ENCODE measurements at regions not wholly inside any gene's neighbourhood (a gene's known extent, or its start where the extent isn't known, plus 50 kb on each side); places are given as distances from the start of the nearest gene placed in this dataset.
A peak's percentile ranks its signal among the peaks of the same experiment; 100 is the strongest.

- no peak for TF ChIP-seq CTCF (IDR thresholded peaks at IDR 0.05; ENCODE audit: control insufficient read depth, extremely low read depth, insufficient read depth)
- DNase-seq (ENCODE audit: low read depth): no peak
These were observed 991.7 kb downstream of the DIAPH3 start for GRCh38 chr13:59172076-59172475.

GRCh38 chr13:59176775-59177174 lies 987.0 kb downstream of the DIAPH3 start:
- no peak for DNase-seq (ENCODE audit: low read depth)
- TF ChIP-seq CTCF (IDR thresholded peaks at IDR 0.05; ENCODE audit: control insufficient read depth, extremely low read depth, insufficient read depth): peak; percentile 12; the same call in 1 of the 2 replicates
- H3K4me3 ChIP-seq (ENCODE audit: low read depth, low read length): no peak overlapping the region

More at GRCh38 chr13:59172076-59172475, 991.7 kb downstream of the DIAPH3 start:
- no peak overlapping the region for H3K4me3 ChIP-seq (ENCODE audit: low read depth, low read length)

- TF ChIP-seq CTCF (IDR thresholded peaks at IDR 0.05; ENCODE audit: control insufficient read depth, extremely low read depth, insufficient read depth): peak; percentile 33
- no peak overlapping the region for H3K4me3 ChIP-seq (ENCODE audit: low read depth, low read length)
- DNase-seq (ENCODE audit: low read depth): no peak
These were observed 985.4 kb downstream of the DIAPH3 start for GRCh38 chr13:59178344-59178743.

GRCh38 chr13:59182241-59182640 lies 981.5 kb downstream of the DIAPH3 start:
- no peak overlapping the region for H3K4me3 ChIP-seq (ENCODE audit: low read depth, low read length)
- TF ChIP-seq CTCF (IDR thresholded peaks at IDR 0.05; ENCODE audit: control insufficient read depth, extremely low read depth, insufficient read depth): no peak
- no peak for DNase-seq (ENCODE audit: low read depth)

GRCh38 chr13:59197397-59197796 lies 966.3 kb downstream of the DIAPH3 start:
- no peak for TF ChIP-seq CTCF (IDR thresholded peaks at IDR 0.05; ENCODE audit: control insufficient read depth, extremely low read depth, insufficient read depth)
- H3K4me3 ChIP-seq (ENCODE audit: low read depth, low read length): no peak overlapping the region
- DNase-seq (ENCODE audit: low read depth): no peak

GRCh38 chr13:59201841-59202240 lies 961.9 kb downstream of the DIAPH3 start:
- H3K4me3 ChIP-seq (ENCODE audit: low read depth, low read length): no peak overlapping the region
- no peak for DNase-seq (ENCODE audit: low read depth)
- TF ChIP-seq CTCF (IDR thresholded peaks at IDR 0.05; ENCODE audit: control insufficient read depth, extremely low read depth, insufficient read depth): no peak

- DNase-seq (ENCODE audit: low read depth): no peak
- TF ChIP-seq CTCF (IDR thresholded peaks at IDR 0.05; ENCODE audit: control insufficient read depth, extremely low read depth, insufficient read depth): no peak
These were observed 959.9 kb downstream of the DIAPH3 start for GRCh38 chr13:59203855-59204254.

More at GRCh38 chr13:59203855-59204254, 959.9 kb downstream of the DIAPH3 start:
- H3K4me3 ChIP-seq (ENCODE audit: low read depth, low read length): no peak overlapping the region

Measured in LNCaP clone FGC (cell line).